ENCODE measurements at regions not wholly inside any gene's neighbourhood (a gene's known extent, or its start where the extent isn't known, plus 50 kb on each side); places are given as distances from the start of the nearest gene placed in this dataset.

GRCh38 chr10:108861181-108861754, 1062.0 kb downstream of the XPNPEP1 start:
- TF ChIP-seq EZH2 (IDR thresholded peaks at IDR 0.05; ENCODE audit: borderline replicate concordance, insufficient read depth, low read depth, low read length, poor library complexity, severe bottlenecking), result no peak
- TF ChIP-seq CTCF (IDR thresholded peaks at IDR 0.05), result no peak

Data from B cell (primary cell).